ENCODE measurements at regions not wholly inside any gene's neighbourhood (a gene's known extent, or its start where the extent isn't known, plus 50 kb on each side); places are given as distances from the start of the nearest gene placed in this dataset.

GRCh38 chr2:107411267-107411666 lies 415.4 kb upstream of the RGPD4 start:
- Mint-ChIP-seq H3K36me3 (ENCODE audit: insufficient read depth, unreplicated experiment) (no peaks in the 10 kb centered on the region), H3K27me3 (ENCODE audit: insufficient read depth, unreplicated experiment) (peaks cover 7% of the 10 kb centered on the region), H3K4me3 (ENCODE audit: unreplicated experiment) (no peak overlapping the region), H3K9me3 (ENCODE audit: unreplicated experiment) (no peaks in the 10 kb centered on the region), H3K27ac (ENCODE audit: unreplicated experiment) (no peak overlapping the region), H3K4me1 (ENCODE audit: low read depth, unreplicated experiment) (no peaks in the 10 kb centered on the region)
- ChIA-PET CTCF (no interaction called here), POLR2A (no interaction called here)
- intact Hi-C loops (cut with micrococcal nuclease; ENCODE audit: unreplicated experiment), result no loop called here
- Histone ChIP-seq H3K4me3 (ENCODE audit: low read depth, low read length) (no peak overlapping the region), H3K9me3 (no peaks in the 10 kb centered on the region), H3K27me3 (replicated peaks; ENCODE audit: control insufficient read depth, insufficient read depth, low read length) (no peaks in the 10 kb centered on the region), H3K36me3 (ENCODE audit: control insufficient read depth, insufficient read depth, low read length) (no peaks in the 10 kb centered on the region), H3K4me1 (no peaks in the 10 kb centered on the region)
- TF ChIP-seq, protein P1, sequence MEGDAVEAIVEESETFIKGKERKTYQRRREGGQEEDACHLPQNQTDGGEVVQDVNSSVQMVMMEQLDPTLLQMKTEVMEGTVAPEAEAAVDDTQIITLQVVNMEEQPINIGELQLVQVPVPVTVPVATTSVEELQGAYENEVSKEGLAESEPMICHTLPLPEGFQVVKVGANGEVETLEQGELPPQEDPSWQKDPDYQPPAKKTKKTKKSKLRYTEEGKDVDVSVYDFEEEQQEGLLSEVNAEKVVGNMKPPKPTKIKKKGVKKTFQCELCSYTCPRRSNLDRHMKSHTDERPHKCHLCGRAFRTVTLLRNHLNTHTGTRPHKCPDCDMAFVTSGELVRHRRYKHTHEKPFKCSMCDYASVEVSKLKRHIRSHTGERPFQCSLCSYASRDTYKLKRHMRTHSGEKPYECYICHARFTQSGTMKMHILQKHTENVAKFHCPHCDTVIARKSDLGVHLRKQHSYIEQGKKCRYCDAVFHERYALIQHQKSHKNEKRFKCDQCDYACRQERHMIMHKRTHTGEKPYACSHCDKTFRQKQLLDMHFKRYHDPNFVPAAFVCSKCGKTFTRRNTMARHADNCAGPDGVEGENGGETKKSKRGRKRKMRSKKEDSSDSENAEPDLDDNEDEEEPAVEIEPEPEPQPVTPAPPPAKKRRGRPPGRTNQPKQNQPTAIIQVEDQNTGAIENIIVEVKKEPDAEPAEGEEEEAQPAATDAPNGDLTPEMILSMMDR (IDR thresholded peaks at IDR 0.05; ENCODE audit: insufficient read depth in 1 of 2, low read depth in 1 of 2, low read length in 1 of 2, severe bottlenecking in 1 of 2, unreplicated experiment in 1 of 2), result no peak
- no peak for DNase-seq
- no TSS peak for BruUV-seq (replicated peaks)

GRCh38 chr2:107412209-107412904 lies 414.3 kb upstream of the RGPD4 start:
- no peaks in the 10 kb centered on the region for H3K4me1 ChIP-seq
- POLR2A ChIA-PET, result no interaction called here
- no peaks in the 10 kb centered on the region for H3K9me3 ChIP-seq
- CTCF ChIA-PET, result no interaction called here
- no TSS peak for BruUV-seq (replicated peaks)
- H3K4me3 ChIP-seq (ENCODE audit: low read depth, low read length), result no peak overlapping the region
- H3K27me3 ChIP-seq (replicated peaks; ENCODE audit: control insufficient read depth, insufficient read depth, low read length), result no peaks in the 10 kb centered on the region; the same call in 1 of the 2 replicates
- H3K36me3 ChIP-seq (ENCODE audit: control insufficient read depth, insufficient read depth, low read length), result no peaks in the 10 kb centered on the region
- H3K4me1 Mint-ChIP-seq (ENCODE audit: low read depth, unreplicated experiment), result no peaks in the 10 kb centered on the region
- no peaks in the 10 kb centered on the region for H3K9me3 Mint-ChIP-seq (ENCODE audit: unreplicated experiment)
- DNase-seq, result no peak
- no peak overlapping the region for H3K4me3 Mint-ChIP-seq (ENCODE audit: unreplicated experiment)
- TF ChIP-seq, protein P1 (IDR thresholded peaks at IDR 0.05; ENCODE audit: insufficient read depth in 1 of 2, low read depth in 1 of 2, low read length in 1 of 2, severe bottlenecking in 1 of 2, unreplicated experiment in 1 of 2), result no peak
- H3K27ac Mint-ChIP-seq (ENCODE audit: unreplicated experiment), result no peak overlapping the region
- H3K27me3 Mint-ChIP-seq (ENCODE audit: insufficient read depth, unreplicated experiment), result peaks cover 11% of the 10 kb centered on the region
- H3K36me3 Mint-ChIP-seq (ENCODE audit: insufficient read depth, unreplicated experiment), result no peaks in the 10 kb centered on the region
- intact Hi-C loops (cut with micrococcal nuclease; ENCODE audit: unreplicated experiment), result no loop called here

- no TSS peak for BruUV-seq (replicated peaks)
- Mint-ChIP-seq H3K4me3 (ENCODE audit: unreplicated experiment) (no peak overlapping the region), H3K4me1 (ENCODE audit: low read depth, unreplicated experiment) (no peaks in the 10 kb centered on the region), H3K27me3 (ENCODE audit: insufficient read depth, unreplicated experiment) (peaks cover 11% of the 10 kb centered on the region), H3K27ac (ENCODE audit: unreplicated experiment) (no peak overlapping the region), H3K36me3 (ENCODE audit: insufficient read depth, unreplicated experiment) (no peaks in the 10 kb centered on the region), H3K9me3 (ENCODE audit: unreplicated experiment) (no peaks in the 10 kb centered on the region)
- no peaks in the 10 kb centered on the region for H3K36me3 ChIP-seq (ENCODE audit: control insufficient read depth, insufficient read depth, low read length)
- TF ChIP-seq, protein P1 (IDR thresholded peaks at IDR 0.05; ENCODE audit: insufficient read depth in 1 of 2, low read depth in 1 of 2, low read length in 1 of 2, severe bottlenecking in 1 of 2, unreplicated experiment in 1 of 2), result no peak
- no peaks in the 10 kb centered on the region for H3K9me3 ChIP-seq
- no peak for DNase-seq
- CTCF ChIA-PET, result no interaction called here
- POLR2A ChIA-PET, result no interaction called here
- intact Hi-C loops (cut with micrococcal nuclease; ENCODE audit: unreplicated experiment), result no loop called here
- H3K4me1 ChIP-seq, result no peaks in the 10 kb centered on the region
- H3K27me3 ChIP-seq (replicated peaks; ENCODE audit: control insufficient read depth, insufficient read depth, low read length), result no peaks in the 10 kb centered on the region; the same call in 1 of the 2 replicates
- no peak overlapping the region for H3K4me3 ChIP-seq (ENCODE audit: low read depth, low read length)
Measured at GRCh38 chr2:107412981-107413380, 413.7 kb upstream of the RGPD4 start.
